CD4-positive, alpha-beta T cell (primary cell): ENCODE measurements at regions not wholly inside any gene's neighbourhood (a gene's known extent, or its start where the extent isn't known, plus 50 kb on each side); places are given as distances from the start of the nearest gene placed in this dataset.

ENCODE experiments used
- ATAC-seq: fragments of 200-7000 bp; cut with Tn5 transposase; one replicate; pipeline ENCODE4 v1.10.0; 2022; ENCODE audit warnings: mild to moderate bottlenecking; ENCODE audit not compliant: poor library complexity
- CTCF ChIA-PET: fragments of 350-600 bp; sonication (Branson Sonifier 250); formaldehyde crosslinking; loops from one replicate; lab custom pipeline; 2021; ENCODE audit warnings: antibody characterized with exemption, inconsistent platforms; lab: Charles Lee
- POLR2A ChIA-PET: fragments of 350-600 bp; sonication (Branson Sonifier 250); formaldehyde crosslinking; loops from one replicate; lab custom pipeline; 2021; ENCODE audit warnings: antibody characterized with exemption, inconsistent platforms; lab: Charles Lee
- DNase-seq, 14 experiments: peaks; one replicate each; pipeline ENCODE4 v3.0.0-alpha.2; 2013 to 2020; ENCODE audit warnings: mixed read lengths in 2 of 14
- H3K27ac ChIP-seq, 2 donors: one replicate each; pipeline versions ENCODE4 v1.5.1 to v1.7.0; 2013; ENCODE audit warnings: low read length in 2 of 2, low read depth in 1 of 2, mild to moderate bottlenecking in 1 of 2
- H3K27me3 ChIP-seq, 2 experiments: 1 replicate in 1 of 2; 2 replicates in 1 of 2; pipeline versions ENCODE4 v1.6.1 to v1.7.0; 2013; ENCODE audit warnings: low read length in 2 of 2, control low read depth in 1 of 2, mild to moderate bottlenecking in 1 of 2, moderate library complexity in 1 of 2; ENCODE audit not compliant: insufficient read depth in 2 of 2, control insufficient read depth in 1 of 2
- H3K36me3 ChIP-seq: one replicate; pipeline ENCODE4 v1.6.1; 2013; ENCODE audit warnings: low read length, control low read depth; ENCODE audit not compliant: insufficient read depth
- H3K4me1 ChIP-seq: one replicate; pipeline ENCODE4 v1.6.1; 2013; ENCODE audit warnings: low read length, control low read depth; ENCODE audit not compliant: insufficient read depth
- H3K4me3 ChIP-seq: one replicate; pipeline ENCODE4 v1.5.1; 2013; ENCODE audit warnings: mild to moderate bottlenecking, low read length, moderate library complexity
- H3K9me3 ChIP-seq, 2 experiments: 1 replicate in 1 of 2; 2 replicates in 1 of 2; pipeline versions ENCODE4 v1.6.1 to v1.7.0; 2013; ENCODE audit warnings: low read length in 2 of 2, mild to moderate bottlenecking in 2 of 2, control low read depth in 1 of 2, moderate library complexity in 1 of 2; ENCODE audit not compliant: control insufficient read depth in 1 of 2, insufficient read depth in 1 of 2
- H3K27ac Mint-ChIP-seq: one replicate; pipeline ENCODE4 v1.8.0; 2020; ENCODE audit warnings: mixed read lengths
- H3K27me3 Mint-ChIP-seq: one replicate; pipeline ENCODE4 v1.8.0; 2021; ENCODE audit warnings: mixed read lengths
- H3K36me3 Mint-ChIP-seq: one replicate; pipeline ENCODE4 v1.8.0; 2021; ENCODE audit warnings: low read depth, mixed read lengths
- H3K4me1 Mint-ChIP-seq: one replicate; pipeline ENCODE4 v1.8.0; 2021; ENCODE audit warnings: low read depth, mixed read lengths
- H3K4me3 Mint-ChIP-seq: one replicate; pipeline ENCODE4 v1.8.0; 2020; ENCODE audit warnings: mild to moderate bottlenecking, mixed read lengths
- H3K9me3 Mint-ChIP-seq: one replicate; pipeline ENCODE4 v1.8.0; 2020; ENCODE audit warnings: mixed read lengths
- intact Hi-C, 2 experiments: fragments of 100-400 bp; cut with DNase I in 1 of 2; cut with micrococcal nuclease in 1 of 2; formaldehyde crosslinking; loops; one replicate each; pipeline versions ENCODE4 v1.15.1 to v1.9.0; 2023 to 2025; cut with DNase I, micrococcal nuclease
- TF ChIP-seq, protein P1 (sequence below): fragments of 200-600 bp; IDR thresholded peaks from one replicate; pipeline ENCODE4 v1.8.0; 2022; ENCODE audit warnings: antibody characterized with exemption, mild to moderate bottlenecking

DNA sequence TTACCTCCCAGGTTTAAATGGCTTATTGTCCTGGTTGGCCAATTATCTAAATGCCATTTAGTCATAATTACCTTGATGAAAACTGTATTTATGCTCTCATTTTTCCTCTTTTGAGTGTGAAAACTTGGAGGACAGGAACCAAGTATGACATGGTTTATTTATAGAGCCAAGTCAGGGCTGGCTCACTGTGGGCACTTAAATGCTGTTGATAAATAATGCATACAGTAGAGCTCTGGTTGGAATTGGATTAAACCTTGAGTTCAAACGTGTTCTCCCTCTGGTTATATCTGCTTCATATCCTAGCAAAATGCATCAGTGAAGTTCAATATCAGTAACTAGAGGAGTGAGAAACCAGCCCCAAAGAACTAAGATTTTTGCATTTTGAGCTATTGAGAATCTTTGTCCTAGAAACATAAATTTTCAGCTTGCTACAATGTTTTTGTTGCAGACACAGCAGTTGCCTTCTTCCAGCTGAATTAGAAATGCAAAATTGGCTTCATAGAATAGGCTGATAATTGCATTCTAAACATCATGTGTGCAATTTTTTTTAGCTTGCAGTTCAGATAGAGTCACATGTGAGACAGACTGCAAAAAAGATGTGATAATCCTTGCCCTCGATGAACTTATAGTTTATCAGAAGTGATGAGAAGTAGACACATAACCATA lies 255.8 kb downstream of the BTBD3 start:
- H3K4me1 Mint-ChIP-seq, result no peaks in the 10 kb centered on the region
- TF ChIP-seq, protein P1, sequence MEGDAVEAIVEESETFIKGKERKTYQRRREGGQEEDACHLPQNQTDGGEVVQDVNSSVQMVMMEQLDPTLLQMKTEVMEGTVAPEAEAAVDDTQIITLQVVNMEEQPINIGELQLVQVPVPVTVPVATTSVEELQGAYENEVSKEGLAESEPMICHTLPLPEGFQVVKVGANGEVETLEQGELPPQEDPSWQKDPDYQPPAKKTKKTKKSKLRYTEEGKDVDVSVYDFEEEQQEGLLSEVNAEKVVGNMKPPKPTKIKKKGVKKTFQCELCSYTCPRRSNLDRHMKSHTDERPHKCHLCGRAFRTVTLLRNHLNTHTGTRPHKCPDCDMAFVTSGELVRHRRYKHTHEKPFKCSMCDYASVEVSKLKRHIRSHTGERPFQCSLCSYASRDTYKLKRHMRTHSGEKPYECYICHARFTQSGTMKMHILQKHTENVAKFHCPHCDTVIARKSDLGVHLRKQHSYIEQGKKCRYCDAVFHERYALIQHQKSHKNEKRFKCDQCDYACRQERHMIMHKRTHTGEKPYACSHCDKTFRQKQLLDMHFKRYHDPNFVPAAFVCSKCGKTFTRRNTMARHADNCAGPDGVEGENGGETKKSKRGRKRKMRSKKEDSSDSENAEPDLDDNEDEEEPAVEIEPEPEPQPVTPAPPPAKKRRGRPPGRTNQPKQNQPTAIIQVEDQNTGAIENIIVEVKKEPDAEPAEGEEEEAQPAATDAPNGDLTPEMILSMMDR, result no peak
- DNase-seq, result no peak
- peaks cover 19% of the 10 kb centered on the region for H3K9me3 Mint-ChIP-seq
- Histone ChIP-seq H3K4me1 (no peaks in the 10 kb centered on the region), H3K27me3 (no peaks in the 10 kb centered on the region), H3K4me3 (no peak overlapping the region), H3K36me3 (no peaks in the 10 kb centered on the region), H3K9me3 (no peaks in the 10 kb centered on the region), H3K27ac (no peak overlapping the region)
- no peaks in the 10 kb centered on the region for H3K27me3 Mint-ChIP-seq
- no peak overlapping the region for H3K27ac Mint-ChIP-seq
- H3K36me3 Mint-ChIP-seq, result no peaks in the 10 kb centered on the region
- POLR2A ChIA-PET, result no interaction called here
- no peak for ATAC-seq
- CTCF ChIA-PET, result no interaction called here
- intact Hi-C loops, result no loop called here
- H3K4me3 Mint-ChIP-seq, result no peak overlapping the region

DNA sequence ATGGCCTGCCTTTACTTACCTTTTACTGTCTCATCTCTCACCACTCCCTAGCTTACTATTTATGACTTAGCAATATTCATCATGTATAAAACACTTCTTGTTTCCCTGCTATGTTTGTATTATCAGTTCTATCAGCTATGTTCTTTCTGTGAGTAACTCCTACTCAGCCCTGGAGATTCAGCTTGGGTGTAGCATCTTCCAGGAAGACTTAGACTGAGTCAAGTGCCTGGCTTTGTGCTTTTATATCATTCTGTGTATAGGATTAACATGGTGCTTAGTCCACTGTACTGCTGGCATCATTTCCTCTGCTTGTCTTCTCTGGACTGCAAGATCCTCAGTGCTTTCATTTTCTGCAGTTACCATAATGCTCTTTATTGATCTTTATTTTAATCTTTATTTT lies 257.8 kb downstream of the BTBD3 start:
- ChIA-PET POLR2A (no interaction called here), CTCF (no interaction called here)
- Histone ChIP-seq H3K4me1 (no peaks in the 10 kb centered on the region), H3K36me3 (no peaks in the 10 kb centered on the region), H3K9me3 (no peaks in the 10 kb centered on the region), H3K4me3 (no peak overlapping the region), H3K27me3 (no peaks in the 10 kb centered on the region), H3K27ac (no peak overlapping the region)
- ATAC-seq (no peak), DNase-seq (no peak)
- intact Hi-C loops, result no loop called here
- no peak overlapping the region for H3K4me3 Mint-ChIP-seq
- H3K9me3 Mint-ChIP-seq, result peaks cover 20% of the 10 kb centered on the region
- no peaks in the 10 kb centered on the region for H3K4me1 Mint-ChIP-seq
- H3K27ac Mint-ChIP-seq, result no peak overlapping the region
- no peaks in the 10 kb centered on the region for H3K27me3 Mint-ChIP-seq
- H3K36me3 Mint-ChIP-seq, result no peaks in the 10 kb centered on the region
- TF ChIP-seq, protein P1, result no peak

DNA sequence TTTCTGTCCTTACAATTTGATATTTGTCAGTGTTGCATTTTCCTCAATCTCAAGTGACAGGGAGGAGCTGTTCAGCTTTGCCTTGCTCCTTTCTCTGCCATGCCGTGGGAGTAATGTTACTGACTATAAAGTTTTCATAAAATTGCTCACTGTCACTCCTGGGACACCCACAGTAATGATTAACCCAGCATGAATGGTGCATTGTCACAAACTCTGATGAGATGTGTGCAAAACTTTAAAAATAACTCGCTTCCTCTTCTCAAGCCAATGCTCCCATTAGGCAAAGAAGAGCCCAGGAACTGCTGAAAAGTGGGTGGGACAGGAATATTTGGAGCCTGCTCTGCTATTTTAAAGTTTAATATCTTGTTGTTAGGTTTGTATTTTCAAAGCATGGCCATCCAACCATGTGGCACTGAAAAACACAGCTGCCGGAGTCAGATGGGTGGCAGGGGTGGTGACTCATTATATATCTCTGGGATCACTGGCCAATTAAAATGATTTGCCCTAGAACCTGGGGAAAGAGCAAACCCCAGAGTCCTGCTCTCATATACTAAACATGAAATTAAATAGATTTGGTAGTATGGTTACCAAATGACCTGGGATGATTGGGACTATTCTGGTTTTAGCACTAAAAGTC lies 260.1 kb downstream of the BTBD3 start:
- ATAC-seq (no peak), DNase-seq (no peak)
- POLR2A ChIA-PET, result no interaction called here
- no peak overlapping the region for H3K4me3 ChIP-seq
- no peaks in the 10 kb centered on the region for H3K27me3 ChIP-seq
- no peak overlapping the region for H3K4me3 Mint-ChIP-seq
- peaks cover 16% of the 10 kb centered on the region for H3K9me3 Mint-ChIP-seq
- intact Hi-C loops, result no loop called here
- no peaks in the 10 kb centered on the region for H3K9me3 ChIP-seq
- TF ChIP-seq, protein P1, result no peak
- no peak overlapping the region for H3K27ac ChIP-seq
- no peaks in the 10 kb centered on the region for H3K4me1 ChIP-seq
- no peaks in the 10 kb centered on the region for H3K36me3 Mint-ChIP-seq
- no peak overlapping the region for H3K27ac Mint-ChIP-seq
- H3K27me3 Mint-ChIP-seq, result no peaks in the 10 kb centered on the region
- H3K4me1 Mint-ChIP-seq, result no peaks in the 10 kb centered on the region
- H3K36me3 ChIP-seq, result no peaks in the 10 kb centered on the region
- CTCF ChIA-PET, result no interaction called here
